HCT116 (cell line): ENCODE measurements at regions not wholly inside any gene's neighbourhood (a gene's known extent, or its start where the extent isn't known, plus 50 kb on each side); places are given as distances from the start of the nearest gene placed in this dataset.

Experiments used
- ATAC-seq: fragments of 200-7000 bp; cut with Tn5 transposase; 2 replicates; pipeline ENCODE4 v1.9.1; 2020; ENCODE audit warnings: mild to moderate bottlenecking, moderate library complexity
- BruUV-seq: library from RNA; stranded (reverse); fragments of 400-500 nt; replicated peaks from 2 replicates; lab custom pipeline; 2021; lab: Mats Ljungman, UMichigan
- CTCF ChIA-PET: fragments of 300-600 bp; sonication (Branson Sonifier 250); formaldehyde crosslinking; loops from one replicate; lab custom pipeline; 2021; ENCODE audit warnings: antibody characterized with exemption; lab: Charles Lee
- POLR2A ChIA-PET: fragments of 300-600, 350-600 bp; sonication (Branson Sonifier 250); formaldehyde crosslinking; loops from one replicate; lab custom pipeline; 2021; ENCODE audit warnings: antibody characterized with exemption; lab: Charles Lee
- RAD21 ChIA-PET, 2 experiments: fragments of 300-600 bp; sonication (Branson Sonifier 250); formaldehyde crosslinking; loops; one replicate each; lab custom pipeline; 2023; ENCODE audit warnings: low total read pairs in 2 of 2; ENCODE audit not compliant: uncharacterized antibody in 2 of 2, unreplicated experiment in 2 of 2, low non-redundant PET in 1 of 2; lab: Charles Lee
- DNase-seq: peaks from one replicate; pipeline ENCODE4 v3.0.0-alpha.2; 2010; ENCODE audit warnings: low read depth, low spot score
- H2AFZ ChIP-seq: fragments of 200-600 bp; shearing (Covaris generic), sonication (generic); 2 replicates; pipeline ENCODE4 v1.6.1; 2017; ENCODE audit warnings: low read depth, mixed run types, mixed read lengths, antibody characterized with exemption, low read length; ENCODE audit not compliant: poor library complexity, severe bottlenecking
- H3K27ac ChIP-seq: 2 replicates; pipeline ENCODE4 v1.5.1; 2012; ENCODE audit warnings: low read depth, low read length
- H3K27me3 ChIP-seq: fragments of 200-600 bp; sonication (generic); 2 replicates; pipeline ENCODE4 v1.6.1; 2016; ENCODE audit warnings: mixed run types, low read length, mixed read lengths; ENCODE audit not compliant: insufficient read depth
- H3K36me3 ChIP-seq, 2 experiments: fragments of 200-500 bp in 1 of 2; fragments of 200-600 bp in 1 of 2; sonication (Bioruptor generic) in 1 of 2; sonication (generic) in 1 of 2; 2 replicates each; pipeline versions ENCODE4 v1.5.1 to v1.6.1; 2014 to 2016; ENCODE audit warnings: low read length in 2 of 2, inconsistent platforms in 1 of 2, mixed read lengths in 1 of 2, mixed run types in 1 of 2; ENCODE audit not compliant: insufficient read depth in 2 of 2, control insufficient read depth in 1 of 2
- H3K4me1 ChIP-seq, 2 experiments: fragments of 200-600 bp in 1 of 2; sonication (generic) in 1 of 2; 2 replicates each; pipeline versions ENCODE4 v1.5.1 to v1.6.1; 2012 to 2017; ENCODE audit warnings: low read length in 2 of 2, inconsistent platforms in 1 of 2, mild to moderate bottlenecking in 1 of 2, mixed read lengths in 1 of 2, mixed run types in 1 of 2, moderate library complexity in 1 of 2; ENCODE audit not compliant: insufficient read depth in 2 of 2, control insufficient read depth in 1 of 2
- H3K4me2 ChIP-seq: fragments of 200-600 bp; sonication (generic); 2 replicates; pipeline ENCODE4 v1.6.1; 2017; ENCODE audit warnings: mixed run types, low read length, mixed read lengths
- H3K4me3 ChIP-seq, 2 experiments: fragments of 200-600 bp in 1 of 2; sonication (generic) in 1 of 2; replicated peaks in 1 of 2; 2 replicates each; pipeline ENCODE4 v1.5.1; 2011 to 2016; ENCODE audit warnings: low read length in 2 of 2, control low read depth in 1 of 2, low read depth in 1 of 2, mild to moderate bottlenecking in 1 of 2, mixed read lengths in 1 of 2, mixed run types in 1 of 2
- H3K79me2 ChIP-seq: fragments of 200-600 bp; sonication (generic); 2 replicates; pipeline ENCODE4 v1.6.1; 2017; ENCODE audit warnings: mild to moderate bottlenecking, mixed run types, low read length, moderate library complexity, mixed read lengths; ENCODE audit not compliant: insufficient read depth
- H3K9ac ChIP-seq: fragments of 200-600 bp; sonication (generic); 2 replicates; pipeline ENCODE4 v1.6.1; 2016; ENCODE audit warnings: low read length, mixed read lengths
- H3K9me2 ChIP-seq: fragments of 200-600 bp; sonication (generic), shearing (Covaris generic); 2 replicates; pipeline ENCODE4 v1.6.1; 2017; ENCODE audit warnings: mixed run types, mild to moderate bottlenecking, moderate library complexity; ENCODE audit not compliant: insufficient read depth
- H3K9me3 ChIP-seq, 2 experiments: fragments of 200-500 bp in 1 of 2; fragments of 200-600 bp in 1 of 2; sonication (Bioruptor generic) in 1 of 2; sonication (generic) in 1 of 2; 2 replicates each; pipeline ENCODE4 v1.6.1; 2014 to 2017; ENCODE audit warnings: low read length in 2 of 2, mixed read lengths in 2 of 2, inconsistent platforms in 1 of 2, low read depth in 1 of 2, mild to moderate bottlenecking in 1 of 2, mixed run types in 1 of 2, moderate library complexity in 1 of 2; ENCODE audit not compliant: control insufficient read depth in 1 of 2, insufficient read depth in 1 of 2
- H4K20me1 ChIP-seq: fragments of 200-600 bp; sonication (generic), shearing (Covaris generic); 2 replicates; pipeline ENCODE4 v1.6.1; 2017; ENCODE audit warnings: mixed run types, mild to moderate bottlenecking, moderate library complexity; ENCODE audit not compliant: insufficient read depth
- POLR2A ChIP-seq: IDR thresholded peaks from 2 replicates; pipeline ENCODE4 v1.7.0; 2011; ENCODE audit warnings: borderline replicate concordance; ENCODE audit not compliant: insufficient read depth, insufficient read length; ENCODE audit errors: extremely low read depth
- SP1 ChIP-seq: IDR thresholded peaks from 2 replicates; pipeline ENCODE4 v1.6.1; 2012; ENCODE audit warnings: low read depth
- ZFX ChIP-seq: fragments of 450-650 bp; IDR thresholded peaks from 2 replicates; pipeline ENCODE4 v1.6.1; 2017
- ZNF274 ChIP-seq: fragments of 200-500 bp; sonication (Bioruptor generic); IDR thresholded peaks from 2 replicates; pipeline ENCODE4 v1.6.1; 2014; ENCODE audit warnings: mild to moderate bottlenecking, low read depth, low read length, inconsistent platforms
- intact Hi-C: fragments of 100-400 bp; cut with micrococcal nuclease; formaldehyde crosslinking; loops from 2 replicates; pipeline ENCODE4 v1.10.0; 2022
- TF ChIP-seq, protein P1 (sequence below): IDR thresholded peaks from 2 replicates; pipeline ENCODE4 v1.6.1; 2012
- TF ChIP-seq, protein P2 (sequence below), 3 experiments: fragments of 200-600 bp in 1 of 3; sonication (generic) in 1 of 3; IDR thresholded peaks in 2 of 3; conservative IDR thresholded peaks in 1 of 3; 2 replicates each; pipeline ENCODE4 v1.5.1; 2012 to 2017; ENCODE audit warnings: low read depth in 2 of 3, low read length in 2 of 3, antibody characterized with exemption in 1 of 3, borderline replicate concordance in 1 of 3, control low read depth in 1 of 3, mild to moderate bottlenecking in 1 of 3, mixed read lengths in 1 of 3, mixed run types in 1 of 3, moderate library complexity in 1 of 3; ENCODE audit not compliant: insufficient read depth in 1 of 3

DNA sequence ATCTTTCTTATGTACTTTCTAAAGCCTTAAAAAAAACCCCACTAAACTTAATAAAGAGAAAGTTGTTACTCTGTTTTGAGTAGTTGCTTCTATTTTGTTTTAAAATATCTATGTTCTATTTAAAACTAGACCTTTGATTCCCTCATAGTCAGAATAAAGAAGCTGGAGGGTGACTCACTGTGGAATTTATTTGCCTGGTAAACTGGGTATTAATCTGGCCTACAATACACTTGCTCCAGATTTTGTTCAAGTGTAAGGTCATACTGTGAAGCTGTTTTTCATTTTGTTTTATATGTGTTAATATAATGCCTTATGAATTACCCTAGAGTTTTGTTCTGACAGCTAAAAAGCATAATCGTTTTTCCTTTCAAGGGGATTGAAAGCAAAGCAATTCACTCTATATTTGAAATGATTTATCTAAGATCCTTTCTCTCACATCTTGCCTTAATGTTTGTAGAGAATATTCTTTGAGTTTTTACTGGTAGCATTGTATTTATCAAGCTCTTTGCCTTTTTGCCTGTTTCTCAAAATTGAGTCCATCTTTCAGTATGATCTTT, 277.4 kb upstream of the PITX2 start (continued):
- no peak for TF ChIP-seq POLR2A
- TF ChIP-seq, protein P1, sequence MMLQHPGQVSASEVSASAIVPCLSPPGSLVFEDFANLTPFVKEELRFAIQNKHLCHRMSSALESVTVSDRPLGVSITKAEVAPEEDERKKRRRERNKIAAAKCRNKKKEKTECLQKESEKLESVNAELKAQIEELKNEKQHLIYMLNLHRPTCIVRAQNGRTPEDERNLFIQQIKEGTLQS: no peak

DNA sequence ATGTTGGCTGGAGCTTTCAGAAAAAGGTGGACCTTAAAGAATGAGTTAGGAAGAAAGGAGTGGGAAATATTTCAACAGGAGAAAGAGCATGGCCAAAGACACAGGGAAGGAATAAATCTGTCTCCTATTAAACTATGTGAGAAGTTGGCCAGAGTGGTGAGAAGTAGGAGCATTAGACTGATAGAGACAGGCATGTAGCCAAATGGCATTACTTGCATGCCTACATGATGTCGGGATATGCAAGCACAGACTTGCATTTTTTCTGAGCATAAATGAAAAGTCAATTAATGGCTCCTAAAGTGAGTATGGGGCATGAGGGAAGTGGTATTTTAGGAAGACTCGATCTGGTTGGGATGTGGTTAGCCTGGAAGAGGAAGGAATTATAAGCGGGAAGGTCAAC, 279.6 kb upstream of the PITX2 start:
- Histone ChIP-seq H2AFZ (no peak overlapping the region), H3K4me3 (no peak overlapping the region), H3K27me3 (no peaks in the 10 kb centered on the region), H3K36me3 (no peaks in the 10 kb centered on the region), H3K9ac (no peak overlapping the region), H3K4me2 (no peak overlapping the region), H3K4me1 (0 out of 4 replicates have a peak, but pooled peaks cover 0 to 3% of the 10 kb centered on the region in 2 experiments), H4K20me1 (no peaks in the 10 kb centered on the region), H3K27ac (no peak overlapping the region), H3K9me3 (no peaks in the 10 kb centered on the region), H3K79me2 (no peaks in the 10 kb centered on the region), H3K9me2 (no peaks in the 10 kb centered on the region)
- TF ChIP-seq ZFX: no peak
- no peak for TF ChIP-seq ZNF274
- TF ChIP-seq SP1: no peak
- TF ChIP-seq, protein P2, sequence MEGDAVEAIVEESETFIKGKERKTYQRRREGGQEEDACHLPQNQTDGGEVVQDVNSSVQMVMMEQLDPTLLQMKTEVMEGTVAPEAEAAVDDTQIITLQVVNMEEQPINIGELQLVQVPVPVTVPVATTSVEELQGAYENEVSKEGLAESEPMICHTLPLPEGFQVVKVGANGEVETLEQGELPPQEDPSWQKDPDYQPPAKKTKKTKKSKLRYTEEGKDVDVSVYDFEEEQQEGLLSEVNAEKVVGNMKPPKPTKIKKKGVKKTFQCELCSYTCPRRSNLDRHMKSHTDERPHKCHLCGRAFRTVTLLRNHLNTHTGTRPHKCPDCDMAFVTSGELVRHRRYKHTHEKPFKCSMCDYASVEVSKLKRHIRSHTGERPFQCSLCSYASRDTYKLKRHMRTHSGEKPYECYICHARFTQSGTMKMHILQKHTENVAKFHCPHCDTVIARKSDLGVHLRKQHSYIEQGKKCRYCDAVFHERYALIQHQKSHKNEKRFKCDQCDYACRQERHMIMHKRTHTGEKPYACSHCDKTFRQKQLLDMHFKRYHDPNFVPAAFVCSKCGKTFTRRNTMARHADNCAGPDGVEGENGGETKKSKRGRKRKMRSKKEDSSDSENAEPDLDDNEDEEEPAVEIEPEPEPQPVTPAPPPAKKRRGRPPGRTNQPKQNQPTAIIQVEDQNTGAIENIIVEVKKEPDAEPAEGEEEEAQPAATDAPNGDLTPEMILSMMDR (IDR thresholded peaks at IDR 0.05 in 2 of 3, conservative IDR thresholded peaks at IDR 0.05 in 1 of 3; ENCODE audit: borderline replicate concordance in 1 of 3, insufficient read depth in 1 of 3, low read depth in 2 of 3, low read length in 2 of 3): no peak
- BruUV-seq: no TSS peak
- ATAC-seq (no peak), DNase-seq (no peak)
- POLR2A ChIA-PET: no interaction called here
- RAD21 ChIA-PET: no interaction called here
- intact Hi-C loops: no loop called here
- CTCF ChIA-PET: no interaction called here
